Fibroblast of skin of back (primary cell): ENCODE measurements at regions not wholly inside any gene's neighbourhood (a gene's known extent, or its start where the extent isn't known, plus 50 kb on each side); places are given as distances from the start of the nearest gene placed in this dataset.
"Not testable (repeated sequence)": the region's sequence is repeated elsewhere in the genome, so short reads cannot be mapped to it uniquely, and the experiment has no call there.

Source experiments
- DNase-seq: peaks from one replicate; pipeline ENCODE4 v3.0.0-alpha.2; 2013

DNA sequence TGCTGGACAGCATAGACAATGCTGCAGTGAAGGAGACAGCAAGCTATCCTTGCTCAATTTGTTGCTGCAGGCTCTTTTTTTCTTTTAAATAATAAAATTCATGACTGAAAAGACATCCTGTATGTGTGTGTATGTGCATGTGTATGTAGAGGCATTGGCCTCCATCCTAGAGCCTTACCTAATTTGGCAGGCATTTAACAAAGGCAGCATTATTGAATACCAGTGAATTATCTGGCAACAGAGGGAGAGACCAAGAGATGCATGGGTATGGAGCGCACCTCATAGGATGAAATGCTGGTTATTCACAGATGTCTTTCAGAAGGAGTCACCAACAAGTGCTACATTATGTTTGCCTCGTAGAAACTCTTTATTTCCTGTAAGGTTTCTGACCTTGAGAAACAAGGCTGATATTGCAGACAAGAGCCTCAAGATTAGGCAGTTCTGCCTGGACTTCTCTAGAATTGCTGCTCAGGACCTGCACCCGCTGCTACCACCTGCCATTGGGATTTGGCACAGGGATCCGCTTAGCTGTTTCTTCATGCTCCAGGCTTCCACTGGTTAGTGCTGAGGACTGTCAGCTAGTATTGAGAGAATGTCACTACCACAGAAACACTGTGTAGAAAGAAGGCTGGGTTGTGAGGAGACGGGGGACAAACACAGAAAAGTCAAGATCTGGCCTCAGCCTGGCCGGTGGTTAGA, 247.7 kb upstream of the RFX3 start:
- no peak for DNase-seq

GRCh38 chr9:3769646-3770045, 243.8 kb upstream of the RFX3 start:
- DNase-seq = no peak

DNA sequence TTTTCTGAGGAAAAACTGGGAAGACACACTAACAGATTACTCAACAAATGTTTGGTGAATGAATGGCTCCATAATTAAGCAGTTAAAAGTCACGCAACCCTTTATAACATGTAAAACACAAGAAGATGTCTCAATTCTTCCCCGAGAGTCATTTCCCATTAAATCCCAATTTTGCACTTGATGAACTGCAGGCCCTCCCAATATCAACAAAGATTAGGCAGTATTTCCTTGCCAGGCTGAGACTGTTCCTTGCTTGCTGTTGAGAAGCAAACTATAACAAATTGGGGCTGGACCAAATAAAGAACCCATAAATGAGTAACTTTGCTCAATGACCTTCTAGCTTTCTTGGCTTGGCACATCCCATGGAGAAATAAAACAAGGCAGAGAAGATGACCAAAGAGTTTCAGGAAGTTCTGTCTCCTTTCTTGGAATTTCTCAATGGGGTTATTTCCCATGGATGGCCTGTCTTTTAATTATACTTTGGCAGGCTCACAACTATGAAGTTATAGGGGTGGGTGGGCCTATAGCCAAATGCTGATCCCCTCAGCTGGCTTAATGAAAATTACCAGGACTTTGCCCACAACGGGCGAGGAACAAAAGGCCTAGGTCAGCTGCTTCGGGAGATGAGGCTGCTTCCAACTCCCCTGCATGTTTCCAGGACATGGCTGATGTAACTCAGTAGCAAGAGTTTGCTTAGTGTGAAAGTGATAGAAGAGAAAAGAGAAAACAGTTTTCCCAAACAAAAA, 243.1 kb upstream of the RFX3 start:
- peak; percentile 44 for DNase-seq

DNA sequence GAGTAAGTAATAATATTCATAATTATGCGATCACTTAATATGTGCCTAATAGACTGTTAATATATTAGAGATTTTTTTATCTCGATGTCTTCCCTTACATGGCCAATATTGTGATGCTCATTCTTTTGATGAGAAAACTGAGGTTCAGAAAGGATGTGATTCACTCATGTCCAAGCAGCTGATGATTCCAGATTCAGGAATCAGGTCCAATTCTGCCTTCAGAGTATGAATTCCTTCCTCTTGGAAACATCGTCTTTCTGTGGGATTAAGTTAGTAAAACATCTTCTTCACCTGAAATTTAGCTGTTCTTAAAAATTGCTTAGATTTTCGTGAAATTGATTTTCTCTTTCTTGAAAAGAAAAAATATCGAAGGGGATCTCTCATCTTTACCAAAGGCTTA, 242.5 kb upstream of the RFX3 start:
- DNase-seq = peak; percentile 44

- DNase-seq = no peak
Observed at GRCh38 chr9:3762076-3762475, 236.3 kb upstream of the RFX3 start.

- no peak for DNase-seq
Observed at GRCh38 chr9:3760031-3760430, 234.2 kb upstream of the RFX3 start.

- no peak for DNase-seq
Observed at GRCh38 chr9:3758816-3759576, 233.2 kb upstream of the RFX3 start.

DNA sequence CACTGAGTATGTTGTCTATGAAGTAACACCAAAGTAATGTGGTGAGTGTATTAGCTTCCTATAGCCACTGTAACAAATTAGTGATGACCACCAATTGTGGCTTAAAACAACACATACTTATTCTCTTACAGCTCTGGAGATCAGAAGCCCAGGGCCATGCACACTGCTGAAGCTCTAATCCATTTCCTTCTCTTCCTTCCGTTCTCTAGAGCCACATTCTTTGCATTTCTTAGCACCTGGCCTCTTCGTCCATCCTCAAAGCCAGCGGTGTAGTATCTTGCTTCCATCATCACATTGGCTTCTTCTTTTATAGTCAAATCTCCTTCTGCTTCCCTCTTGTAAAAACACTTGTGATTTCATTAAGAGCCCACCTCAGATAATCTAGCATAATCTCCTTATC, 230.3 kb upstream of the RFX3 start:
- no peak for DNase-seq

- DNase-seq = peak; percentile 32
Observed at GRCh38 chr9:3751125-3751758, 225.4 kb upstream of the RFX3 start.

DNA sequence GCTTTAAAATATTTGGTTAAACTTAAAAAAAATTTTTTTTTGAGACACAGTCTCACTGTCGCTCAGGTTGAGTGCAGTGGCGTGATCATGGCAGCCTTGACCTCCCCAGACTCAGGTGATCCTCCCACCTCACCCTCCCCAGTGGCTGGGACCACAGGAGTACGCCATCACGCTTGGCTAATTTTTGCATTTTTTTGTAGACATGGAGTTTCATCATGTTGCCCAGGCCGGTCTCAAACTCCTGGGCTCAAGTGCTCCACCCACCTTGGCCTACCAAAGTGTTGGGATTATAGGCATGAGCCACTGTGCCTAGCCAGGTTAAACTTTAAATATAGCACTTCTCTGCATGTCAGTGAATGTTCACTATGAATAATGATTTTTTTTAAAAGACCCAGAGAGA, 224.5 kb upstream of the RFX3 start:
- no peak for DNase-seq

- peak; percentile 83 for DNase-seq
Observed at GRCh38 chr9:3746296-3747275, 220.8 kb upstream of the RFX3 start.

DNA sequence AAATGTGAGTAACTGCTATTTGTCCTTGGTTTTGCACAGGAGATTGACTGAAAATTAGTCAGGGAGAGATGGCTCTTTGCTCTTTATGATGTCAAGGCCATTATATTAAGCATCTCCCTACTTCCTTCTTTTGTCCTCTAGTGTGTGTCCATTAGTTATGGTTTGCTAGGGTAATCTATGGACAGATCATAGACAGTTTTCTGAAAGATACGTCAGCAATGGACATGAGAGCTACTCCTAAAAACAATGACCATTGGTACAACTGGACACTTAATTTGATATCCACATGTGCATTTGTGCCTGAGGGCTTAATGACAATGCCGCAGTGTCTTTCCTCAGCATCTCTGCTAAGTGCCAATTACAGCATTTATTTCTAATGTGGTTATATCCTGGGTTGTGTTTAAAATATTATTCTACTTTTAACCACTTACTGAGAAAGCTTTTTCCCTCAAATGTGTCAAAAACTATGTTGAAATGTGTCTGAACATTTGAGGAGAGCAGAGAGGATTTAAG, 218.2 kb upstream of the RFX3 start:
- DNase-seq = no peak

- DNase-seq = no peak
Observed at GRCh38 chr9:3742586-3742985, 216.8 kb upstream of the RFX3 start.

- no peak for DNase-seq
Observed at GRCh38 chr9:3741729-3742128, 215.9 kb upstream of the RFX3 start.

DNA sequence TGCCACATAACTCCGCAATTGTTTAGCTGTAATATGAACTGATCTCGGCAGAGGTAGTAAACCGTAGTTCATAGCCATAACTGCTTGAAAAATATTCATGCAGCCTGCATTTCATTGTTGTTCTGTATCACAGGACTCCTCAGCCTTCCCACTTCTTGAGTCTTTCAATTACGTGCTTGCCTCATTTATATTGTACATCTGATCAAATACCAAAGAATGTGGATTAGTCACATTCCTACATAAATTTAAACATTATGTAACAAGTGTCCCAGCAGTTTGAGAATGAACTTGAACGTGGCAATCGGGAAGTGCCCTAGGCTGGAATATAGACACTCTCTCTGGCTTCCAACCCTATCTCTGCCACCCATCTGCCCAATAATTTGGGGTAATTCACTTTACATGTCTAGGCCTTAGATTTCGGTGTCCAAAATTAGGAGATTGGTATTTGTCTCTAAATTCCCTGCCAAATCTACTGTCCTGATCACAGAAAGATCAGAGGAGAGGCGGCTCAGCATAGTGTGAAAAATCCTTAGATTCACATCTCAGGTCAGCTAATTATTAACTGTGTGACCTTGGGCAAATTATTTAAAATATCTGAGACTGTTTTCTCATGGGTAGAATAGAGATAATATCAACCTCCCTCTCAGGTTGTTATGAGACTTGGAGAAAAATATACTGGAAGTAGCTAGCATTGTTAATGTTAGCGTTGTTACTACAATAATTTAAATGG, 215.1 kb upstream of the RFX3 start:
- peak; percentile 43 for DNase-seq

DNA sequence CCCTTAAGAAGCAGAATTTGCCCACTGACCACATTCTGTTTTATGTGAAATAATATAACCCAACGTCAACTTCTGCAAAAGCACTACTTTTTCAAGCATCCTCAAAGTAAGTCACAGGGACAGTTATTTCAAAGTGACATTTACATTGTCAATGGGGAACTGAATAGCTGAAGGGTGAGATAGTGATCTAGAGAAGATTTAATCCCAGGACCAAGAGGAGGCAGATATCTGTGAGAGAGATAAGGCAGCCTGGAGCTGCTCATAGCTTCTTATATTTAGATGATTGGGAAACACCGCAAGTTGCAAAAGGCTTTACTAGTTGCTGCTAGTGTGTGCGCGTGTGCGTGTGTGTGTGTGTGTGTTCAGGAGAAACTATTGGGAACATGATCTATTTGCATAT, 210.4 kb upstream of the RFX3 start:
- DNase-seq = no peak

GRCh38 chr9:3735251-3735650, 209.4 kb upstream of the RFX3 start:
- no peak for DNase-seq

DNA sequence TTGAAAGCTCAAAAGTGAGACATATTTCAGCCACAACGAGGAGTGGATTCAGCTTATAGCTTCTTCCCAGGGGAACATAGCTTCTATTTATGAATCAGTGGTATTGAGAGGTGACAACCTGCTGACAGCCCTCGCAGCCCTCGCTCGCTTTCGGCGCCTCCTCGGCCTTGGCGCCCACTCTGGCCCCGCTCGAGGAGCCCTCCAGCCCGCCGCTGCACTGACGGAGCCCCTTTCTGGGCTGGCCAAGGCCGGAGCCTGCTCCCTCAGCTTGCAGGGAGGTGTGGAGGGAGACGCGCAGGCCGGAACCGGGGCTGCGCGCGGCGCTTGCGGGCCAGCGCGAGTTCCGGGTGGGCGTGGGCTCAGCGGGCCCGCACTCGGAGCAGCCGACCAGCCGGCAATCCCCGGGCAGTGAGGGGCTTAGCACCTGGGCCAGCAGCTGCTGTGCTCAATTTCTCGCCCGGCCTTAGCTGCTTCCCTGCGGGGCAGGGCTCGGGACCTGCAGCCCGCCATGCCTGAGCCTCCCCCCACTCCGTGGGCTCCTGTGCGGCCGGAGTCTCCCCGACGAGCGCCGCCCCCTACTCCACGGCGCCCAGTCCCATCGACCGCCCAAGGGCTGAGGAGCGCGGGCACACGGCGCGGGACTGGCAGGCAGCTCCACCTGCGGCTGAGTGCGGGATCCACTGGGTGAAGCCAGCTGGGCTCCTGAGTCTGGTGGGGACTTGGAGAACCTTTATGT, 207.9 kb upstream of the RFX3 start:
- DNase-seq = not testable (repeated sequence)

DNA sequence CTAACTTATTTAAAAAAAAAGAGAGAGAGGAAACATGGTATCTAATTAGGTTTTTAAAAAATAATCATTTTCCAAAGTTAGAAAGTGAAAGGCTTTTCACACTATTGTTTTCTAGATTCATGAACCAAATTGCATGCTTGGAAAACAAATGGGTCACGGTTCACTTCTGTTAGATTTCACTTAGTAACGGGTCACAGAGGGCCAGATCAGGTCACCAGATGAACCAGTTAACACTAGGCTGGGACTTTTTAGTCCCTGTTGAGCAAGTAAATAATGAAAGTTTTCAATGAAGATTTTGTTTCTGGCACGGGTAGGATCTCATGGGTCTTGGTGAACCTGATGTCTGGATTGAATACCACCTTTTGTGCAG, 207.2 kb upstream of the RFX3 start:
- DNase-seq = no peak
